GM19238 (cell line): ENCODE measurements at regions not wholly inside any gene's neighbourhood (a gene's known extent, or its start where the extent isn't known, plus 50 kb on each side); places are given as distances from the start of the nearest gene placed in this dataset.

Source experiments
- DNase-seq: peaks from one replicate; pipeline ENCODE4 v3.0.0; 2011; ENCODE audit warnings: low spot score; ENCODE audit not compliant: insufficient read length

GRCh38 chr17:15112846-15113617, 152.1 kb downstream of the PMP22 start:
- DNase-seq: no peak

- DNase-seq: no peak
These were observed 155.5 kb downstream of the PMP22 start for GRCh38 chr17:15109608-15110007.

DNA sequence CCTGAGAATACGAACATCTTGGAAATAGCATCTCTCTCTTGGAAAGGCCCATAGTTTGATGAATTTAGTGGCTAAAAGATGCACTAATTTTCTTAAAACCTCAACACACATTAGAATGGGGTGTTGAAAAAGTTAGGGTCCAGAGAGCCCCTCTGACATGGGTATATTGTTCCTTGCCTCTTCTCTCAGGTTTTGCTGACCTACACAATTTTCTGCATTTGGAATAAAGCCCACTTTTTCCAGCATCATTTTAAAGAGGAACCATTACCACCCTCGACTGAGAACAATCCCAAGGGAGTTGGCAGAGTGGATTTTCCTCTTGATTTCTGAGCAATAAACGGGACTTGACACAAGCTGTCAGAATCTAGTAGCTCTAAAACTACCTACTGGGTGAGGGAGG, 156.1 kb downstream of the PMP22 start:
- DNase-seq: no peak

DNA sequence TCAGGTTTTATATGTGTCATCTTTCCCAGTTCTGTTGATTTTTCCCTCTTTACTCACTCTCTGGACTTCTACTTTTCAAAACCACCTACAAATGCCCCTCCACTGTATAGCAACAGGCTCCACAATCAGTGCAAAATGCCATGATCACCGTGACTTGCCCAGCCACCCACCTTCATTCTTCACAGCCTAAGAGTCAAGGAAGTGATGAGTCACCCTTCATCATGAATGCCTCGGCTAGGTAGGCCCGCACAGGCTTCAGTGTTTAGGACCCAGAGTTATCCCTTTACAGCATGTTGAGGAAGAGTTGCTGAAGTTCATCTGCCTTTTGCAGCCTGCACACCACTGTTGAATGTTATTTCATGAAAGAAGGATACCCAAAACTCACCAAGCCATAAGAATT, 158.6 kb downstream of the PMP22 start:
- DNase-seq: no peak

GRCh38 chr17:15103785-15104184, 161.3 kb downstream of the PMP22 start:
- DNase-seq: no peak

GRCh38 chr17:15101175-15101574, 164.0 kb downstream of the PMP22 start:
- DNase-seq: no peak

GRCh38 chr17:15096511-15096910, 168.6 kb downstream of the PMP22 start:
- no peak for DNase-seq

- no peak for DNase-seq
These were observed 169.2 kb downstream of the PMP22 start for GRCh38 chr17:15095935-15096334.

DNA sequence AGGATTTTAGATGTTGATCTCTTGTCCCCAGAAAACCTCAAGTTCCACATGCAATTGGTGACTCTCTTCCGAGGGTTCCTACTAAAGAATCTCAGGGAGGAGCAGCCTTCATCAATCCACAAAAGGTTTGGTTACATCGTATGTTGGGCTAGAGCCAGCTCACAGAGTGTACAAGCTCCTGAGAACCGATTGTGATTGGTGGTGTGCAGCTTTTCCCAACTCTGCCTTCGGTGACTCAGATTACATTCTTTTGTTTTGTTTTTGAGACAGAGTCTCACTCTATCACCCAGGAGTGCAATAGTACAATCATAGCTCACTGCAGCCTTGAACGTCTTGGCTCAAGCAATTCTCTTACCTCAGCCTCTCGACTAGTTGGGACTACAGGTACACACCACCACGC, 172.4 kb downstream of the PMP22 start:
- DNase-seq: no peak

DNA sequence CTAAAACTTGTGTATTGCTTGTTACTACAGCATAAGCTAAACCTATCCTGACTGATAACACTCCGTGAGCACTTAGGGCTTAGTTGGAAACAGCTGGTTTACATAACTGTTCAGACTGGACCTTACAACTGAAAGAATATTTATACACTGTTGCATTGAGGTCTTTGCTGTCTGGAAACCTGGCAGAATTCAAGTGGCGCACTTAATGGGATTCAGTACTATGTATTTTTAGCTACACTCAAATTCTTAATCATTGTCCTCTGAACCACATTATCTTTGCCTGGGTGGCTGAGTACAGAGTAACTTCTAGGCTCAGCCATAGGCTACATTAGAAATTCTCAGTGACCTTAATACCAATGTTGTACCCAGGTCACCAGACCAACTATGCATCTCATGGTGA, 172.9 kb downstream of the PMP22 start:
- no peak for DNase-seq

GRCh38 chr17:15091825-15092224, 173.3 kb downstream of the PMP22 start:
- DNase-seq: no peak

GRCh38 chr17:15090533-15090932, 174.6 kb downstream of the PMP22 start:
- DNase-seq: no peak

DNA sequence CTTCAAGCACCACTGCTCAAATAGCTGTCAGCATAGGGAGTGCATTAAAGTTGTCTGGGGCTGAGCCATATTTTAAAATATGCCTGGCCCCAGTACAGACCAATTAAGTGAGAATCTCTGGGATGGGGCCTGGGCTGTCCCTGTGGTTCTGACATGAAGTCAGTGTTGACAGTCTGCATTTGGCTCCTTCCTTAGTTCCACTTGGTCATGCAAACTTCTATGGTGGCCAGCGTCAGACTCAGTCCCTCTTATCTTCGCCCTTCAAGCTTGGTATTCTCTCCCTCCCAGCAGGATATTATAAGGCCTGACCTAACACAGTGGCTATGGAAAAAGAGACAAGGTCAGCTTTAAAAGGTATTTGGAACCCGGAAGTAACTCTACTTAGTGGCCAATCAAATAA, 177.2 kb downstream of the PMP22 start:
- no peak for DNase-seq

DNA sequence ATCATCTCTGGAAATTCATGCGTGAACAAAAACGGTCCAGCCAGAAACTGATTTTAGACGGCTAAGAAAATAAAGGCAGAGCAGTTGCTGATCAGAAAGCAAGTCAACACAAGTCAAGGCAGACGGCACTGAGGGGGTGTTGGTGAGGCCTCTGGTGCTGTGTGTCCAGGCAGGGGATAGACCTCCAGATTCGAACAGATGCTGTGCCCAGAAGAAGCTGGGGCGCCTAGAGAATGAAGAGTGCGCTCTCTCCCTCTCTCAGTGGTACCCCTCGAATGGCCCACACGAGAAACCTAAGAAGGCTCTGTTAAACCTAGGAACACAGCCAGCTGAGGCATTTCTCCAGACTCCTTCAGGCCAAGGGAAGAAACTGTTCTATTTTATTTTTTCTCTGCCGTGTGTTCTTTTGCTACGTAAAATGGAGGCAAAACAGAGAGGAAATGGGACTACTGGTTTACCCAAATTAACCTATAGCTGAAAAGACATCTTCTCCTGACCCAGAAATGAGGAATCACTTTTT, 178.3 kb downstream of the PMP22 start:
- no peak for DNase-seq

DNA sequence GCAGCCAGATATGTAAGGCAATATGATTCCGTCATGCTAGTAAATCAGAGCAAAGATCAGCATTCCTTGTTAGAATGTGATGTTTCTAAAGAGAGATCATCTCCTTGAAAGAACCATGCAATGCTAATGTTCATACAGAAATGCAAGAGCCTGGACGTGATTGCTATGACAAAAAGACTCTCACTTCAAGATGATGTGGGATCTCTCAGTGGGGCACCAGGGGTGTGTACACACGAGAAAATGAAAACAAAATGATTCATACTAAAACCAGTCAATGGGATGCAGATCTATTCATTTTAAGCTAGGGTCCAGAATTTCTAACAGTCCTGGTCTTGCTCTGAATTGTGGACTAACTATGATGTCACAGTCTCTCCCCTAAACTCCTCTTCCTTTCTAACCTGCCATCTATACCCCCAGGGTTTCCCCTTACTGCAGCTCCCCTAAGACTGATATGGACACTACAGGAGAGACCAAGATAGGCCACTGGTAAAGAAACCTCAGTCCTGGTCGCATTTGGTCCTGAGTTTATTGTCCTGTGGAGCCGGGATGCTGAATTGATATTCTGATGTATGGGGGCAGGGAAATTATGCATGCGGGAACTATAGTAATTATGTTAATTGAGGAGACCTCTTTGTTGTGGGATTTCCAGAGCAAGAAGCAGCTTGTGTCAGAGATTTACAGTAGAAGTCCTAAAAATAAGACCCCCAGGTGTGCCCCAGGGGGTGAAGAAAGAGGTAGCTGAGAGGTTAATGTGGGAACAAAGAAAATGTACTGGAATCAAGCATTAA, 179.0 kb downstream of the PMP22 start:
- no peak for DNase-seq

DNA sequence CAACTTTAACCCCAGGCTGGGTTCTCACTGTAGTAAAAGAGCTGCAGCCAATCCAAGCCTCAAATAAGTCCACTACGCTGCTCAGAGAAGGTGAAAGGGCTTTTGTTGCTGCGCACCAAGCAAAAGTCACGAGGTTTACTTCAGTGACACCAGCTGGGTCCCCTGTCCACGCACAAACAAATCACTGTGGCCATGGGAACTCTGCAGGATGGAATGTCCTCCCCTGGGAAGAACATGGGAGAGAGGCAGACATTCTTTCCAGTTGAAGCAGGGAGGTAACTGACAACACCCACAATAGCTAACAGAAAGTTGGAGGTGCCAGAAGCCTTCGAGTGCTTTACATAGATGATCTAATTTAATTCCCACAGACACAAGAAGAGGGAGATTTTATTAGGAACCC, 181.9 kb downstream of the PMP22 start:
- no peak for DNase-seq

DNA sequence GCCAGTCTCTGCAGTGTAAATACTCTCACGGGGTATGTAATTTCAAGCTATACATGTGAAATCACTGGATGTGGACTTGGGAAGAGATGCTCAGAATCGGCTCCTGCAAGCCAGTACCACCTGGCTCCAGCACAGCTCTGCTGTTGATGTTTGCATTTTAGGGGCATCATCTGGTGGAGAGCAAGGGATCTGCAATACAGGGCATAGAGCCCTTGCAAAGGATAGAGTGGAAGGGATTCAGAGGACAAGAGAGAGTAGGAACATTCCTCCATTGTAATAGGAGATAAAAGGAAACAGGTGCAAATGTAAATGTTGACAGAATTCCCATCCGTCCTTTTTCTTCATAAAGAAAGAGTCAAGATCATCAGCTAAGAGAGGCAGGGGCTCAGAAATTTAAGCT, 184.1 kb downstream of the PMP22 start:
- no peak for DNase-seq

GRCh38 chr17:15078570-15078969, 186.6 kb downstream of the PMP22 start:
- no peak for DNase-seq

GRCh38 chr17:15076991-15077663, 188.0 kb downstream of the PMP22 start:
- no peak for DNase-seq

- DNase-seq: no peak
These were observed 213.2 kb downstream of the PMP22 start for GRCh38 chr17:15051933-15052332.

DNA sequence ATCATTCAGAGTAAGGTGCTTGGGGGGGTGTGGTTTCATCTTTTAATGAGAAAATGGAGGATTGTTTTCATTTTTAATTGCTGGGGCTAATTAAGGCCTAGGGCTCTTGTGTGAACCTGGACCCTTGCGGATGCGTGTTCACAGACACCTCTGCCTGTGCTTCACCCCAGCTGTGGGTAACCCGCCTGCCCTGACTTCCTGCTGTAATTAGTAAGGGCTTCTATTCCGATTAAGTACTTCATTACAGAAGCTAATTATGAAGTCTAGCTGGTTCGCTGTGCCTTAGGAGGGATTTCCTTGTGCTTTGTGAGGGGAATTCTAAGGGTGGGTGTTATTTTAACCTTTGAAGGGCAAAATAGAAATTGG, 215.3 kb downstream of the PMP22 start:
- DNase-seq: no peak
